Astrocyte (in vitro differentiated cells and primary cell): ENCODE measurements at regions not wholly inside any gene's neighbourhood (a gene's known extent, or its start where the extent isn't known, plus 50 kb on each side); places are given as distances from the start of the nearest gene placed in this dataset.

Experiments used
- EZH2 ChIP-seq: IDR thresholded peaks from 2 replicates; pipeline ENCODE4 v1.6.1; 2012; ENCODE audit warnings: mild to moderate bottlenecking, low read length, inconsistent platforms; ENCODE audit not compliant: insufficient read depth
- TF ChIP-seq, protein P1 (sequence below): IDR thresholded peaks from 2 replicates; pipeline ENCODE4 v1.5.1; 2011; ENCODE audit warnings: low read depth, mild to moderate bottlenecking, inconsistent platforms, low read length, moderate library complexity; ENCODE audit not compliant: insufficient read depth

DNA sequence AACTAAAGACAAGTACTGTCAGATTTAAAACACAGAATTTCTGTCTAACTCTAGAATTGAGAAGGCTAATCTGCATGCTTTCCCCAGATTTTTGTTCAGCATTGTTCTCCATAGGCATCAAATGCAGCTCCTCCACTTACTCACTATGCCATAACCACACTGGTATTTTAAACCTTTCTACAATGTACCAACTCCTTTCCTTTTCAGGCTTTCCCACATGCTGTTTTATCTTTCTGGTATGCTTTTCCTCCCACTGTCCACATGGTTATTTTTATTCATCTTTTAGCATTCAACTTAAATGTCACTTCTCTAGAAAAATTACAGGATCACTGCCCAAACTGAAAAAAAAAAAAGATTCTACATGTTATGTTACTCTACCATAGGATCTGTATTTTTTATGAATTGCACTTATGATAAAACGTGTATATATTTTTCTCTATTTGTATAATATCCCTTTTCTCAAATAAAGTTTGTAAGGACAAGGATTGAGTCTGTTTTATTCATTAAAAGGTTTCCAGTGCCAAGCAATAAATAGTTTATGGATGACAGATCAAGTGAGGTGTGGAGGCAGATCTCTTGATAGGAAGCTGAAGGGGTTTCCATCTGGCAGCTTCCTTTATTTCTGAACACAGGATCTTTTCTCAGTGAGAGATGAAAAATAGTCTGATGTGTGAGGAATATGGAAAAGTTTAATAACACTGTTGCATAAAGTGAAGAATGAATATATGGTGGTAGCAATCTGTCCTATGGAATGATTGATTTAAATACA is 1064.5 kb downstream of the ZPLD1 start:
- TF ChIP-seq, protein P1, sequence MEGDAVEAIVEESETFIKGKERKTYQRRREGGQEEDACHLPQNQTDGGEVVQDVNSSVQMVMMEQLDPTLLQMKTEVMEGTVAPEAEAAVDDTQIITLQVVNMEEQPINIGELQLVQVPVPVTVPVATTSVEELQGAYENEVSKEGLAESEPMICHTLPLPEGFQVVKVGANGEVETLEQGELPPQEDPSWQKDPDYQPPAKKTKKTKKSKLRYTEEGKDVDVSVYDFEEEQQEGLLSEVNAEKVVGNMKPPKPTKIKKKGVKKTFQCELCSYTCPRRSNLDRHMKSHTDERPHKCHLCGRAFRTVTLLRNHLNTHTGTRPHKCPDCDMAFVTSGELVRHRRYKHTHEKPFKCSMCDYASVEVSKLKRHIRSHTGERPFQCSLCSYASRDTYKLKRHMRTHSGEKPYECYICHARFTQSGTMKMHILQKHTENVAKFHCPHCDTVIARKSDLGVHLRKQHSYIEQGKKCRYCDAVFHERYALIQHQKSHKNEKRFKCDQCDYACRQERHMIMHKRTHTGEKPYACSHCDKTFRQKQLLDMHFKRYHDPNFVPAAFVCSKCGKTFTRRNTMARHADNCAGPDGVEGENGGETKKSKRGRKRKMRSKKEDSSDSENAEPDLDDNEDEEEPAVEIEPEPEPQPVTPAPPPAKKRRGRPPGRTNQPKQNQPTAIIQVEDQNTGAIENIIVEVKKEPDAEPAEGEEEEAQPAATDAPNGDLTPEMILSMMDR = no peak
- TF ChIP-seq EZH2 = no peak
